ENCODE measurements at regions not wholly inside any gene's neighbourhood (a gene's known extent, or its start where the extent isn't known, plus 50 kb on each side); places are given as distances from the start of the nearest gene placed in this dataset.

GRCh38 chr2:128388499-128388941 is 69.9 kb upstream of the HS6ST1 start:
- H3K9me3 ChIP-seq (ENCODE audit: low read length), result no peaks in the 10 kb centered on the region
- H3K79me2 ChIP-seq (ENCODE audit: low read length), result no peaks in the 10 kb centered on the region
- no peaks in the 10 kb centered on the region for H3K4me1 ChIP-seq (ENCODE audit: low read length)
- no peaks in the 10 kb centered on the region for H3K9me2 ChIP-seq (replicated peaks; ENCODE audit: insufficient read depth, low read length)
- H4K20me1 ChIP-seq (ENCODE audit: insufficient read depth, low read depth, low read length), result no peaks in the 10 kb centered on the region
- no peak for DNase-seq
- H2AFZ ChIP-seq (ENCODE audit: low read length), result no peak overlapping the region
- H3K36me3 ChIP-seq (ENCODE audit: insufficient read depth, low read length), result no peaks in the 10 kb centered on the region
- no peak overlapping the region for H3K9ac ChIP-seq (ENCODE audit: low read length)
- no peak overlapping the region for H3K4me3 ChIP-seq (ENCODE audit: low read length)
- no peak overlapping the region for H3K27ac ChIP-seq (ENCODE audit: low read length)
- no peak overlapping the region for H3K4me2 ChIP-seq (ENCODE audit: low read depth, low read length, poor library complexity, severe bottlenecking)
- no peaks in the 10 kb centered on the region for H3K27me3 ChIP-seq (ENCODE audit: low read length)

DNA sequence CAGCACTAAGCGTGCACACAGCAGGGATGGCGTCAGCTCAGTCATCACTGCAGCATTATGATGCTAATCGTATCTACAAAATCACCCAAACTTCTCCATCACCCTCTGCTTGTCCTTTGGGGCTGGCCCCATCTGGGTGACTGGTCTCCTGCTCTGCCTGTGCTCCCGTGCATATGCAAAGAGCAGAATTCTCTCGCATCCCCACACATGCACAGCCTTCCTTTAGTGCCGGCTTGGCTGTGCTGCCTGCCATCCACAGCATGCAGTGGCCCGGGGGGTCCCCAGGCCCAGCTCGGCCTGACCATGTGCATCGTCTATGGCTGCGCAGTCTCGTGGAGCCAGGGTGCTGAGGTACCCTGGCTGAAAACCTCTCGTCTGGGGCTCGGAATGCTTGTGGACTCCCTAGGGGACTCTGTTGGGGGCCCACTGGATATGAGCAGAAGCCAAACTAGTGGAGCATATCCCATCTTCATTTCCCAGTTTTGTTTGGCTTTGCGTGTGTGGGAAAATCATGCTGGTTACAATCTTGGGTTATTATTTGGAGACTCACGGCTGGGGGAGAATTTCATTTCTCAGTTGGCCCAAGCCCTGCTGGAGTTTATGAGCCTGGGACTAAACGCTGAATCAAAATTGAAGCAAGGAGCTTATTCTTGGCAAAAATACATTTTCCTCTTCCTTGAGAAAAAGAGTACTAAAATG is 70.9 kb upstream of the HS6ST1 start:
- Histone ChIP-seq H3K36me3 (ENCODE audit: insufficient read depth, low read length) (no peaks in the 10 kb centered on the region), H3K9me3 (ENCODE audit: low read length) (no peaks in the 10 kb centered on the region), H2AFZ (ENCODE audit: low read length) (no peak overlapping the region), H3K9ac (ENCODE audit: low read length) (no peak overlapping the region), H3K9me2 (replicated peaks; ENCODE audit: insufficient read depth, low read length) (no peaks in the 10 kb centered on the region), H3K27me3 (ENCODE audit: low read length) (no peaks in the 10 kb centered on the region), H3K4me2 (ENCODE audit: low read depth, low read length, poor library complexity, severe bottlenecking) (no peak overlapping the region), H3K79me2 (ENCODE audit: low read length) (no peaks in the 10 kb centered on the region), H3K4me3 (ENCODE audit: low read length) (no peak overlapping the region), H3K4me1 (ENCODE audit: low read length) (no peaks in the 10 kb centered on the region), H4K20me1 (ENCODE audit: insufficient read depth, low read depth, low read length) (no peaks in the 10 kb centered on the region), H3K27ac (ENCODE audit: low read length) (no peak overlapping the region)
- no peak for DNase-seq

DNA sequence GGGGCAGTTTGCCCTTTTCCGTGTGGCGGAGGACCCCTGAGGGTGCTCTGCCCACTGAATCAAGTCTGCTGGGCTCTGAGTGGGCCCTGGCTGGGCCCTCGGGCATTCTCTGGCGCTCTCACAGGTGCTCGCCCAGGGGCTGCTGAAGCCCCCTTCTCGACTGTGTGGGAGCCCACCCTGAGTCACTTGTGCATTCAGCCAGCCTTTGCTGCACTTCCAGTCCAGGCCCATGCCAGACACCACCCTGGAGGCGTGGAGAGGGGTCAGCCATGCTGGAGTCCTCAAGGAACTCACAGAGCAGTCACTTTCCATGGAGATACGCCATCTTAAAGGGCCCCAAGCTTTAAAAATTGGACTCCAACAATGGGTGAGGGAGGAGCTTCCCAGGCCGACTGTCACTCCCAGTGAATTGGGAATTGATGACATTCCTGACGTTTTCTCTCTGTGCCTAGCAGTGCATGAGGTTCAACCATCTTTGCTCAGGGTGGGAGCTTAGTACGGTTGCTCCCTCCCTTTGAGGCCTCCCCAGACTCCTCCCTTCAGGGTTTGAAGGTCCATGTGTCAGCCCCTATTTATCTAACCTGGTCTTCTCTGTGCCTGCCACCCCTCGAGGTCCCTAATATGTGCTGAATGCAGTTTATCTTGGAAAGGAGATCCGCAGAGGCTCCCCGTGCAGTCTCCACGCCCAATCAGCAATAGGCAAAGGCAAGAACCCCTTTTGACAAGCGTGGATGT is 71.8 kb upstream of the HS6ST1 start:
- H3K27me3 ChIP-seq (ENCODE audit: low read length), result no peaks in the 10 kb centered on the region
- no peak overlapping the region for H2AFZ ChIP-seq (ENCODE audit: low read length)
- no peak overlapping the region for H3K27ac ChIP-seq (ENCODE audit: low read length)
- H3K9me2 ChIP-seq (replicated peaks; ENCODE audit: insufficient read depth, low read length), result no peaks in the 10 kb centered on the region
- H3K79me2 ChIP-seq (ENCODE audit: low read length), result no peaks in the 10 kb centered on the region
- H3K4me2 ChIP-seq (ENCODE audit: low read depth, low read length, poor library complexity, severe bottlenecking), result no peak overlapping the region
- H3K4me1 ChIP-seq (ENCODE audit: low read length), result no peaks in the 10 kb centered on the region
- no peak for DNase-seq
- H4K20me1 ChIP-seq (ENCODE audit: insufficient read depth, low read depth, low read length), result no peaks in the 10 kb centered on the region
- H3K4me3 ChIP-seq (ENCODE audit: low read length), result no peak overlapping the region
- H3K9me3 ChIP-seq (ENCODE audit: low read length), result no peaks in the 10 kb centered on the region
- H3K9ac ChIP-seq (ENCODE audit: low read length), result no peak overlapping the region
- no peaks in the 10 kb centered on the region for H3K36me3 ChIP-seq (ENCODE audit: insufficient read depth, low read length)

GRCh38 chr2:128390991-128391630 is 72.4 kb upstream of the HS6ST1 start:
- no peak overlapping the region for H2AFZ ChIP-seq (ENCODE audit: low read length)
- no peak overlapping the region for H3K4me2 ChIP-seq (ENCODE audit: low read depth, low read length, poor library complexity, severe bottlenecking)
- H4K20me1 ChIP-seq (ENCODE audit: insufficient read depth, low read depth, low read length), result no peaks in the 10 kb centered on the region
- no peak for DNase-seq
- H3K36me3 ChIP-seq (ENCODE audit: insufficient read depth, low read length), result no peaks in the 10 kb centered on the region
- no peaks in the 10 kb centered on the region for H3K9me3 ChIP-seq (ENCODE audit: low read length)
- H3K9ac ChIP-seq (ENCODE audit: low read length), result no peak overlapping the region
- H3K4me3 ChIP-seq (ENCODE audit: low read length), result no peak overlapping the region
- no peak overlapping the region for H3K27ac ChIP-seq (ENCODE audit: low read length)
- no peaks in the 10 kb centered on the region for H3K4me1 ChIP-seq (ENCODE audit: low read length)
- no peaks in the 10 kb centered on the region for H3K9me2 ChIP-seq (replicated peaks; ENCODE audit: insufficient read depth, low read length)
- no peaks in the 10 kb centered on the region for H3K27me3 ChIP-seq (ENCODE audit: low read length)
- H3K79me2 ChIP-seq (ENCODE audit: low read length), result no peaks in the 10 kb centered on the region

- H3K36me3 ChIP-seq (ENCODE audit: insufficient read depth, low read length), result no peaks in the 10 kb centered on the region
- no peak overlapping the region for H3K4me2 ChIP-seq (ENCODE audit: low read depth, low read length, poor library complexity, severe bottlenecking)
- H4K20me1 ChIP-seq (ENCODE audit: insufficient read depth, low read depth, low read length), result no peaks in the 10 kb centered on the region
- no peaks in the 10 kb centered on the region for H3K9me3 ChIP-seq (ENCODE audit: low read length)
- H3K79me2 ChIP-seq (ENCODE audit: low read length), result no peaks in the 10 kb centered on the region
- H3K27ac ChIP-seq (ENCODE audit: low read length), result no peak overlapping the region
- H3K27me3 ChIP-seq (ENCODE audit: low read length), result no peaks in the 10 kb centered on the region
- H3K4me1 ChIP-seq (ENCODE audit: low read length), result no peaks in the 10 kb centered on the region
- H3K9me2 ChIP-seq (replicated peaks; ENCODE audit: insufficient read depth, low read length), result no peaks in the 10 kb centered on the region
- H3K9ac ChIP-seq (ENCODE audit: low read length), result no peak overlapping the region
- H3K4me3 ChIP-seq (ENCODE audit: low read length), result no peak overlapping the region
- no peak for DNase-seq
- H2AFZ ChIP-seq (ENCODE audit: low read length), result no peak overlapping the region
These were observed 73.0 kb upstream of the HS6ST1 start for GRCh38 chr2:128391679-128392078.

DNA sequence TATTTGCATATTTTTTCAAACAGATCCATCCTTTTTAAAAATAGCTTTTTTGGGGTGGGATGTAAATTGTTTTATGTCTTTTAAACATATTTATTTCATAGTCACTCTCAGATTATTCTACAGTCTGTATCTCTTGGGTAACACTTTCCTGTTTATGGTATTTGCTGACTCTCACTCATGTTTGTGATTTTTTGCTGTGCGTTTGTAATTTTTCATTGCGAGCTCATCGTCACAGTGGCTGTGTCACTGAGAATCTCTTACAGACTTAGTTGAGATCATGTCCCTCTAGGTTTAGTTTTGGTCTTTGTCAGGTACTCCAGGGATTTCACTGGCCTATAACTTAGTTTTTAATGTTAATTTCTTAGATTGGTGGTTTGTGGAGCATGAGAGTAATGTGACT is 73.5 kb upstream of the HS6ST1 start:
- Histone ChIP-seq H3K4me3 (ENCODE audit: low read length) (no peak overlapping the region), H3K9me3 (ENCODE audit: low read length) (no peaks in the 10 kb centered on the region), H2AFZ (ENCODE audit: low read length) (no peak overlapping the region), H3K27ac (ENCODE audit: low read length) (no peak overlapping the region), H3K9me2 (replicated peaks; ENCODE audit: insufficient read depth, low read length) (no peaks in the 10 kb centered on the region), H3K36me3 (ENCODE audit: insufficient read depth, low read length) (no peaks in the 10 kb centered on the region), H4K20me1 (ENCODE audit: insufficient read depth, low read depth, low read length) (no peaks in the 10 kb centered on the region), H3K79me2 (ENCODE audit: low read length) (no peaks in the 10 kb centered on the region), H3K4me2 (ENCODE audit: low read depth, low read length, poor library complexity, severe bottlenecking) (no peak overlapping the region), H3K9ac (ENCODE audit: low read length) (no peak overlapping the region), H3K27me3 (ENCODE audit: low read length) (no peaks in the 10 kb centered on the region), H3K4me1 (ENCODE audit: low read length) (no peaks in the 10 kb centered on the region)
- DNase-seq, result no peak

GRCh38 chr2:128394007-128394730 is 75.5 kb upstream of the HS6ST1 start:
- no peak for DNase-seq
- Histone ChIP-seq H3K27me3 (ENCODE audit: low read length) (no peaks in the 10 kb centered on the region), H4K20me1 (ENCODE audit: insufficient read depth, low read depth, low read length) (no peaks in the 10 kb centered on the region), H3K4me1 (ENCODE audit: low read length) (no peaks in the 10 kb centered on the region), H3K4me3 (ENCODE audit: low read length) (no peak overlapping the region), H2AFZ (ENCODE audit: low read length) (no peak overlapping the region), H3K4me2 (ENCODE audit: low read depth, low read length, poor library complexity, severe bottlenecking) (no peak overlapping the region), H3K79me2 (ENCODE audit: low read length) (no peaks in the 10 kb centered on the region), H3K9ac (ENCODE audit: low read length) (no peak overlapping the region), H3K9me3 (ENCODE audit: low read length) (no peaks in the 10 kb centered on the region), H3K9me2 (replicated peaks; ENCODE audit: insufficient read depth, low read length) (no peaks in the 10 kb centered on the region), H3K27ac (ENCODE audit: low read length) (no peak overlapping the region), H3K36me3 (ENCODE audit: insufficient read depth, low read length) (no peaks in the 10 kb centered on the region)

DNA sequence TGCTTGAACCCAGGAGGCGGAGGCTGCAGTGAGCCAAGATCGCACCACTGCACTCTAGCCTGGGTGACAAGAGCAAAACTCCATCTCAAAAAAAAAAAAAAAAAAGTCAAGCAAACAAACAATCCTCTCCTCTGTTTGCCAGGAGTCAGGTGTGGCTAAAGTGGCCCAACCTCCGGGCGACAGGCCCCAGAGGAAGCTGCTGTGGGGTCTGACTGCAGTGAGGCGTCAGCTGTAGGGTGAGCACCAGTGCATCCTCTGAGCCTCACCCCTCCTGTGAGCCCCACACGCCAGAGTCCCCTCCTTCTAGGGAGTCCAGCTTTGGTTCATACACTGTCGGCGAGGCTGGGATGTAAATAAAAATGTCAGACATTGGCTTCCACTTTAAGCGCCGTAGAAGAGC is 76.5 kb upstream of the HS6ST1 start:
- H3K9me3 ChIP-seq (ENCODE audit: low read length), result no peaks in the 10 kb centered on the region
- H4K20me1 ChIP-seq (ENCODE audit: insufficient read depth, low read depth, low read length), result no peaks in the 10 kb centered on the region
- no peaks in the 10 kb centered on the region for H3K4me1 ChIP-seq (ENCODE audit: low read length)
- no peak overlapping the region for H3K9ac ChIP-seq (ENCODE audit: low read length)
- no peak overlapping the region for H3K4me3 ChIP-seq (ENCODE audit: low read length)
- H3K4me2 ChIP-seq (ENCODE audit: low read depth, low read length, poor library complexity, severe bottlenecking), result no peak overlapping the region
- no peaks in the 10 kb centered on the region for H3K9me2 ChIP-seq (replicated peaks; ENCODE audit: insufficient read depth, low read length)
- no peaks in the 10 kb centered on the region for H3K27me3 ChIP-seq (ENCODE audit: low read length)
- no peaks in the 10 kb centered on the region for H3K79me2 ChIP-seq (ENCODE audit: low read length)
- no peak for DNase-seq
- H3K27ac ChIP-seq (ENCODE audit: low read length), result no peak overlapping the region
- H2AFZ ChIP-seq (ENCODE audit: low read length), result no peak overlapping the region
- no peaks in the 10 kb centered on the region for H3K36me3 ChIP-seq (ENCODE audit: insufficient read depth, low read length)
